ENCODE measurements at regions not wholly inside any gene's neighbourhood (a gene's known extent, or its start where the extent isn't known, plus 50 kb on each side); places are given as distances from the start of the nearest gene placed in this dataset.
"Not testable (repeated sequence)": the region's sequence is repeated elsewhere in the genome, so short reads cannot be mapped to it uniquely, and the experiment has no call there.

DNA sequence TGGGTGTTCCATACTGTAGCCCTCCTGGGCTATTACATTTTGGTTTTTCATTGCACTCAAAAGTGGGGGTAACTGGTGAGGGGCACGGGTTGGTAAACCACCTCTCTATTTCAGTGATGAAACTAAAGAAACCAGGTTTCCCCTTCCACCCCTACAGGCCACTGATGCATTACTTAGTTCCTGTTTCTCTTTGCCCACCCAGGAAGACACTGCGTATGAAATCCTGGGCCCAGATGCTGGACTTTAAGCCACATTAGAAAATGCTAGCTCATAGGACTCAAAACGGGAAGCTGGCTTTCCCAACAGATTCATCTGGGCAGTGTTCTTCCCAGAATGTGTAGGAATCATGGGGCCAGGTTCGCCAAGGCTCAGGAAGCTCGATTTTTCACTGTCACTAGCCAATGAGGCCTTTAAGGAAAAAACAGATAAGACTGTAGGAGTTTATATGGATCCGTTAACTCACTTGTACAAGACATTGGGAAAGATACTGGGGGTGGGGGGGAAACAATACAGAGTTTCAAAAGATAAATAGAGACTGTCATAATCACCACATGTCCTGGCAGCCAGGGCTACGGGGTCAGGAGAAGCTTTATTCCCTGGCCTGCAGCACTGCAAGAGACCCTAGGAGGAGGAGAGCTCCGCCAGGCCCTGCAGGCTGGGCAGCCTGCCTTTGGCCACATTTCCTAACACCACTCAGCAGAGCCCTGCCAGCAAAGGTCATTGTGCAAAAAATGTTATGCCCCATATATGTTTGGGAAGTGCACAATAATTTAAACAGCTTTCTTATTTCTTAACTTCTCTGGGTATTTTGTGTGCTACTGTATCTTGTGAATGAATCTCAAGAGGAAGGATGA lies 228.5 kb upstream of the PLGLB2 start:
- intact Hi-C loops (cut with micrococcal nuclease); H3K27ac Mint-ChIP-seq; H3K9me3 Mint-ChIP-seq; H3K27me3 Mint-ChIP-seq (ENCODE audit: low read depth); DNase-seq (ENCODE audit: low spot score); H3K4me3 Mint-ChIP-seq (ENCODE audit: low read depth): not testable (repeated sequence)
- peaks cover 34% of the 10 kb centered on the region for H3K36me3 Mint-ChIP-seq (ENCODE audit: low read depth)
- peaks cover 30% of the 10 kb centered on the region for H3K4me1 Mint-ChIP-seq (ENCODE audit: low read depth)

DNA sequence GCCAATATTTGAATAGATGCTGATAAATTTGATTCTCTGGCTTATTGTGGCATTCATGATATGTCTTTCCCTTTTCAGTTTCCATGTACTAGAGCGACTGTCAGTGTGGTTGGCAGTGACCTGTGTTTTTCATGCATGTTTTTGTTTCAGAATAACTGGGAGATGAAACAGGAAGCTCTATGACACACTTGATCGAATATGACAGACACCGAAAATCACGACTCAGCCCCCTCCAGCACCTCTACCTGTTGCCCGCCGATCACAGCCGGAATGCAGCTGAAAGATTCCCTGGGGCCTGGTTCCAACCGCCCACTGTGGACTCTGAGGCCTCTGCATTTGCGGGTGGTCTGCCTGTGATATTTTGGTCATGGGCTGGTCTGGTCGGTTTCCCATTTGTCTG lies 226.8 kb upstream of the PLGLB2 start:
- intact Hi-C loops (cut with micrococcal nuclease); H3K4me3 Mint-ChIP-seq (ENCODE audit: low read depth); DNase-seq (ENCODE audit: low spot score); H3K27me3 Mint-ChIP-seq (ENCODE audit: low read depth); H3K9me3 Mint-ChIP-seq: not testable (repeated sequence)
- H3K27ac Mint-ChIP-seq = peak overlapping the region; percentile 87
- peaks cover 28% of the 10 kb centered on the region for H3K4me1 Mint-ChIP-seq (ENCODE audit: low read depth)
- H3K36me3 Mint-ChIP-seq (ENCODE audit: low read depth) = peaks cover 30% of the 10 kb centered on the region

DNA sequence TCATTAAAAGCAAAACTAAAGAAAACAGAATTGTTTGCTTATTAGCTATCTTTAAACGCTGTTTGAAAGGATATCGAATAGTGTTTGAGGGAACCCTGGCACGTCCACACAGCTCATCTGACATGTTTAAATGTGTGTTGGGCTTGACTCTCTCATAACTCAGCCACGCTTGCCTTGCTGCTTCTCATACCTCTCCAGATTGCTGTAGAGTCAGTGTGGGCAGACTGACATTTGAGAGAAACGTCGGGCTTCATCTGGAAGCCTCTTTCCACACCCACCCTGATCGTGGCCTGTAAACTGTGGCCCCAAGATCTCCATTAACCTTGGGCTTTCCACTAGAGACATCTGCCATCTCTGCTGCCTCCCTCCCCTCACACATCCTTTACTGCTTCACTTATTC lies 226.4 kb upstream of the PLGLB2 start:
- peaks cover 30% of the 10 kb centered on the region for H3K36me3 Mint-ChIP-seq (ENCODE audit: low read depth)
- peak overlapping the region; percentile 87 for H3K27ac Mint-ChIP-seq
- H3K4me3 Mint-ChIP-seq (ENCODE audit: low read depth); H3K9me3 Mint-ChIP-seq; DNase-seq (ENCODE audit: low spot score); H3K27me3 Mint-ChIP-seq (ENCODE audit: low read depth); intact Hi-C loops (cut with micrococcal nuclease): not testable (repeated sequence)
- H3K4me1 Mint-ChIP-seq (ENCODE audit: low read depth) = peaks cover 27% of the 10 kb centered on the region

DNA sequence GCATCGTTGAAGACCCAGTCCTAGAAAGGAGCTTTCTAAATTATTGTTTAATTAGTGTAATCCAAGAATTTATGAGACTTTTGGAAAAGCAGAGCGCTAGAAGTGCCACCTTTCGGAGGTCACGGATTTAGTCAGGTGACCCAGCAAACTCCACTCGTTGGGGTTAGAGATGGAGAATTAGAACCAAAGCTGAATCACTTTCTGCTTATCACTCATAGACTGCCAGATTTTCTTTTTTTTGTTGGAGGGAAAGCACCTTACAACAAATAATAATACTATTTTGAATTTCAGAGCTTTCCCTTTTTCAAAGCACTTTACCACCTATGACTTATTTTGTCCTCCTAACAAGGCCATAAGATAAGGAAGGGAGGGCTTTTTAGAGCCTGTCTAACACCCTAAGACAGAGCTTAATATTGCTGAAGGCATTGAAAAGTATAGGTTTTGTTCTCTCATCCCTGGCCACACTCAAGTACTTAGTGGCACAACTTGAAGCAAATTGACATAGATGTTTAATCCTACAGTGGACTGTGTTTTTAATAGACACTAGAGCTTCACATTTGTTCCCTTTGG lies 223.2 kb upstream of the PLGLB2 start:
- H3K4me3 Mint-ChIP-seq (ENCODE audit: low read depth); H3K9me3 Mint-ChIP-seq; H3K27me3 Mint-ChIP-seq (ENCODE audit: low read depth); DNase-seq (ENCODE audit: low spot score); intact Hi-C loops (cut with micrococcal nuclease): not testable (repeated sequence)
- Mint-ChIP-seq H3K27ac (peak overlapping the region; percentile 74), H3K36me3 (ENCODE audit: low read depth) (peaks cover 18% of the 10 kb centered on the region), H3K4me1 (ENCODE audit: low read depth) (peaks cover 12% of the 10 kb centered on the region)

DNA sequence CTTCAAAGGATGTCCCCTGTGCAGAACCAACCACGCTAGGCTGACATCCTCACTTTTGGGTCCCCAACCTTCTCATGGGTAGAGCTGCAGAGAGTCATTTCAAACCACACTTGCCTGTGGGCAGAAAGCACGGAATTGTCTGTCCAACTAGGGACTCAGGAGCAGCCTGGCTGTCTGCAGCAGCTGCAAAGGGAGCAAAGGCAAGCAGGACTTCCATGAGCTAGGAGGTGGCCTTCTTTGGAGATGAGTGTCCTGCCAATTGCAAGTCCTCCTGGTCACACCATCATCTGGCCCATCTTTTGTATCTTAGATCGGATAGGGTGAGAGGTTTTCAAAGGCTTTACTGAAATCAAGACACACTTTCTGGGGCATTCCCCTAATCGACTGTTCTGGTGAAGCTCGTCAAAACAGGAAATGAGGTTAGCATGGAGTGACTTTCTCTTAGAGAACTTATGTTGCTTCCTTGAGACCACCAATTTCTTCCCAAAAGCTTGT lies 222.3 kb upstream of the PLGLB2 start:
- DNase-seq (ENCODE audit: low spot score); H3K4me3 Mint-ChIP-seq (ENCODE audit: low read depth); H3K9me3 Mint-ChIP-seq; H3K27me3 Mint-ChIP-seq (ENCODE audit: low read depth); intact Hi-C loops (cut with micrococcal nuclease): not testable (repeated sequence)
- peak overlapping the region; percentile 74 for H3K27ac Mint-ChIP-seq
- peaks cover 15% of the 10 kb centered on the region for H3K4me1 Mint-ChIP-seq (ENCODE audit: low read depth)
- H3K36me3 Mint-ChIP-seq (ENCODE audit: low read depth) = peaks cover 18% of the 10 kb centered on the region

DNA sequence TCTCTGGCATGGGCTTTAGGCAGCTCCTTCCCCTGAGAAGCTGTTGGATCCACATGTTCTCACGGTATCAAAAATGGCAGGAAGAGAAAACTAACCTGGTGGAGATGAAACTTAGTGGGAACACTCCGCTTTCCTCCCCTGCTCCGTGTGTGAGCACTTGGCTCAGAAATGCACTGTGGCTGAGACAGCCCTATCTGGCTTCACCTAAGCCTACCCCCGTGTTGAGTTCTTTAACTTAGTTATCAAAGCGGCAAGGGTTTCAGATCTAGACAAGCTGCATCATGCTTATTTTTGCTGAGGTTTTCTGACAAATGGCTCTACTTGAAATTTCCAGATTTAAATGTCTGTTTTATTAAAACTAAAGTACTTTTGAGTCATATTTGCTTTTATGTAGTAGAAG lies 221.6 kb upstream of the PLGLB2 start:
- intact Hi-C loops (cut with micrococcal nuclease); H3K27ac Mint-ChIP-seq; H3K27me3 Mint-ChIP-seq (ENCODE audit: low read depth); DNase-seq (ENCODE audit: low spot score); H3K4me3 Mint-ChIP-seq (ENCODE audit: low read depth); H3K9me3 Mint-ChIP-seq: not testable (repeated sequence)
- Mint-ChIP-seq H3K36me3 (ENCODE audit: low read depth) (peaks cover 16% of the 10 kb centered on the region), H3K4me1 (ENCODE audit: low read depth) (peaks cover 12% of the 10 kb centered on the region)

DNA sequence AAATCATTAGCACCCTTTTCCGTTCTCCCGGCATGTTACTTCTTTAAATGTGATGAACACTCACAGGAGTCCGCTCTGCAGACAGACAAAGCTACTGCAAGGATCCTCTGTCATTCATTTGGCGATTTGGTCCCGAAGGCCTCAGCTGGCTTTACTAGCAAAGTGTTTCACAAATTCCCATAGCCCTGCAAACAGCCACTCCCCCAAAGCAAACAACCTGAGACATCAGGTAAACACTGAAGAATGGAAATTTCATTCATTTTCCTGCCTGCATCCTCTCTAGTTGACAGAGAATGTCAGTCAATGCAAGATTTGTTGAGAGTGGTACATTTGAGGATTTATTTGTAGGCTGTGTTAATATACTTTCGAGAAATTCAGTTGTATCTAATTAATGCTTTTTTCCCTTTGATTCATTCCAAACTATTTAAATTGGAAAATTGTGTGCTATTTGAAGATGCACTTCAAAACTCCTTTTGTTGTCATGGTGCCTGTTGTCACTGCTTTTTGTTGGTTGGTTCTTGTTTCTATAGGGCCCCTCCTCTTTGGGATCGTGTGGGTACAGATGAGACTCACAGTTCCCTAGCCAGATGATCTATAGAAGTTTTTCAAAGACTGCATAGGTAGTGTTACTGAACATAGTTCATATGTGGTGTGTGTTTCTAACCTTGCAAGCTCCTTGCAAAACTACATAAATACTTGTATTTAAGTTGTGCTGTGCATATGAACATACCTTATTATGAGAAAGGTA lies 215.7 kb upstream of the PLGLB2 start:
- peaks cover 12% of the 10 kb centered on the region for H3K4me1 Mint-ChIP-seq (ENCODE audit: low read depth)
- H3K9me3 Mint-ChIP-seq; H3K27me3 Mint-ChIP-seq (ENCODE audit: low read depth); intact Hi-C loops (cut with micrococcal nuclease); H3K36me3 Mint-ChIP-seq (ENCODE audit: low read depth); H3K4me3 Mint-ChIP-seq (ENCODE audit: low read depth); DNase-seq (ENCODE audit: low spot score); H3K27ac Mint-ChIP-seq: not testable (repeated sequence)

DNA sequence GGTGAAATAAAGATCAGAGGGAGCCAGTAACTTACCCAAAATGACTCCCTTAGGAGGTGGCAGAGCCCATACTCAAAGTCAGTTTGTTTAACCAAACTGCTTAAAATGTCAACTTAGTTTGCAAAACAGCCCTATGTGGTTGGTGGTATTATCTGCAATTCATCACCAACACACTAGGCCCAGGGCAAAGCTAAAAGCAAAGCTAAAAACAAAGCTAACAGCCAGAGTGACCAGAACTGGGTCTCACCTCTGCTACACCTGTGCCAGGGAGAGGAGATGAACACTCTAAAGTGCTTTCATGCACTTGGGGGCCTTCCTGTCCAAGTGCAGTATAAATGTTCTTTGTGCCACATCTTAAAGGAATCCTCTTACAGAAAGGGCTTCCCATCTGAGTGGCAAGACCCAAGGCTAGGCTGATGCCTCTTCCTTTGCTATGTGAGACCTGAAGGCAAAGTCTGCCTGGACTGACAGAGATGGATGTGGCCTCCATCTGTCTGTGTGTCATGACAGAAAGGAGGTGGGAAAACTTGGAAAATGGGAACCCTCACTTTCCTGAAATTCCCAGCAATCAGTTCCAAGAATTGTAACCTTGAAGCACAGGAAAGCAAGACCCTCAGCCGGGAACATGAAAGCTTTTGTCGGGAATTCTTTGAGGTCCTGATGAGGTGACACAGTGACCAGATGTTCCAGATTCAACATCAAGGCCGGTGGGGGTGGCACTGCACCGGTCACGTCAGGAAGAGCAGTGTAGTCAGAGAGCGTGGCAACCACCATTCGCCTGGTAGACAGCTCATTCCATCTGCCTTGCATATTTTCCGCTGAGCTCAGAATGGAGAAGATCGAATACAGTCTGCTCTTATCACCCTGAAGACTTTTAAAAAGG lies 214.3 kb upstream of the PLGLB2 start:
- H3K27ac Mint-ChIP-seq = peak overlapping the region; percentile 71
- H3K27me3 Mint-ChIP-seq (ENCODE audit: low read depth); H3K36me3 Mint-ChIP-seq (ENCODE audit: low read depth); intact Hi-C loops (cut with micrococcal nuclease); H3K9me3 Mint-ChIP-seq; DNase-seq (ENCODE audit: low spot score); H3K4me3 Mint-ChIP-seq (ENCODE audit: low read depth): not testable (repeated sequence)
- H3K4me1 Mint-ChIP-seq (ENCODE audit: low read depth) = peaks cover 15% of the 10 kb centered on the region

DNA sequence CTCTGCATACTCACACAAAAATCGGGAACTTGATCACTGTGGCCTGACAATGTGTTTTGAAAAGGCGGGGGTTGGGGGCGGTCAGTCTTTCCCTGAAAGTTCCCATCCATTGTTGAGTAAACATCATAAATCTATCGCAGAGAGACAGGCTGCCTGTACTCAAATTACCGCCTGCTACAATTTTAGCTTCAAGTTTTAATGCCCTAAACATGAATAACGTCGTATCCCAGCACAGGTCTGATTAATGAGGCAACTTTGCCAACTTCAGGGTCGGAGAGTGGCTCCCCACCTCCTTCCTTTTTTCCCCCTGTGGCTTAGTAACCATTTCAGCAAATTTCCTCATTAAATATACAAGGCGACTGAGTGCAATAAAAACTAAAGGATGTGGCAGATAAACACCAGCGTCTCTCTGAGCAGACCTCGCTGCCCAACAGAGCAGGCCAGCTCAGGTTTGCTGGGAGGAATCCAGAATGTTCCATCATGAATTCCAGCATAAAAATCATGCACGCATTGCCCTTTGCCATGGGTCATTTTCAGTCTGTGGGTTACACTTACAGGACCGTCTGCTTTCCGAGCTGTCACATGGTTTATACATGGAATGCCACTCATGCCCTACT lies 213.5 kb upstream of the PLGLB2 start:
- H3K36me3 Mint-ChIP-seq (ENCODE audit: low read depth); H3K27ac Mint-ChIP-seq; H3K27me3 Mint-ChIP-seq (ENCODE audit: low read depth); DNase-seq (ENCODE audit: low spot score); intact Hi-C loops (cut with micrococcal nuclease); H3K9me3 Mint-ChIP-seq; H3K4me3 Mint-ChIP-seq (ENCODE audit: low read depth): not testable (repeated sequence)
- H3K4me1 Mint-ChIP-seq (ENCODE audit: low read depth) = peaks cover 15% of the 10 kb centered on the region

- H3K9me3 Mint-ChIP-seq; intact Hi-C loops (cut with micrococcal nuclease); H3K36me3 Mint-ChIP-seq (ENCODE audit: low read depth); H3K4me3 Mint-ChIP-seq (ENCODE audit: low read depth); H3K27me3 Mint-ChIP-seq (ENCODE audit: low read depth); DNase-seq (ENCODE audit: low spot score): not testable (repeated sequence)
- Mint-ChIP-seq H3K4me1 (ENCODE audit: low read depth) (peaks cover 13% of the 10 kb centered on the region), H3K27ac (peak overlapping the region; percentile 58)
These were observed 211.5 kb upstream of the PLGLB2 start for GRCh38 chr2:87536427-87536826.

- H3K36me3 Mint-ChIP-seq (ENCODE audit: low read depth); intact Hi-C loops (cut with micrococcal nuclease); H3K9me3 Mint-ChIP-seq; DNase-seq (ENCODE audit: low spot score); H3K27me3 Mint-ChIP-seq (ENCODE audit: low read depth): not testable (repeated sequence)
- Mint-ChIP-seq H3K4me3 (ENCODE audit: low read depth) (peak overlapping the region; percentile 60), H3K4me1 (ENCODE audit: low read depth) (peaks cover 12% of the 10 kb centered on the region), H3K27ac (peak overlapping the region; percentile 88)
These were observed 210.6 kb upstream of the PLGLB2 start for GRCh38 chr2:87537251-87537671.

GRCh38 chr2:87538268-87538667 lies 209.6 kb upstream of the PLGLB2 start:
- DNase-seq (ENCODE audit: low spot score); H3K4me1 Mint-ChIP-seq (ENCODE audit: low read depth); H3K27me3 Mint-ChIP-seq (ENCODE audit: low read depth); intact Hi-C loops (cut with micrococcal nuclease); H3K9me3 Mint-ChIP-seq; H3K4me3 Mint-ChIP-seq (ENCODE audit: low read depth); H3K27ac Mint-ChIP-seq; H3K36me3 Mint-ChIP-seq (ENCODE audit: low read depth): not testable (repeated sequence)

Measured in activated T-helper 2 cell treated with anti-CD3 and anti-CD28 coated beads, Interferon-gamma antibody, Interleukin-2, Interleukin-4, amounts not matched to agents 10 μg/mL and 5 μg/mL and 100 μg/mL, durations not matched to agents 14 hours and 24 hours and 36 hours (primary cell).